ENCODE measurements at regions not wholly inside any gene's neighbourhood (a gene's known extent, or its start where the extent isn't known, plus 50 kb on each side); places are given as distances from the start of the nearest gene placed in this dataset.

DNA sequence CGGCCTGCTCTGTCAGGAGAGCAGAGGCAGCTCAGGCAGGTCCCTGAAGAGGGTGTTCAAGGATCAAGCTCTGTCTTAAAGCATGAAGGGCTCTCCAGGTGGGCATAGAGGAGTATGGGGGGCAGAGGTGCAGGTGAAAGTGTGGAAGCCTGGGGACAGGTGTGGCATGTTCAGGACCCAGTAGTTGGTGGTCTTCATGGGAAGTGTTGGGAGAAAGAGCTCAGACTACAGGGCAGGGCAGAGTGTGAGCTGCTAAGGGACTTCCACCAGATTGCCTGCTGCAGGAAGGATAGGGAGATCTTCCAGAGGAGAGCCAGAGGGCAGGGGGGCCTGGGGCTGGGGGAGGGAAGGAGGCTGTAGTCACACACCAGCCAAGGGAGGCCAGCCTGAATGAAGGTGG, 156.5 kb upstream of the GDF10 start:
- DNase-seq (ENCODE audit: low read depth): no peak

DNA sequence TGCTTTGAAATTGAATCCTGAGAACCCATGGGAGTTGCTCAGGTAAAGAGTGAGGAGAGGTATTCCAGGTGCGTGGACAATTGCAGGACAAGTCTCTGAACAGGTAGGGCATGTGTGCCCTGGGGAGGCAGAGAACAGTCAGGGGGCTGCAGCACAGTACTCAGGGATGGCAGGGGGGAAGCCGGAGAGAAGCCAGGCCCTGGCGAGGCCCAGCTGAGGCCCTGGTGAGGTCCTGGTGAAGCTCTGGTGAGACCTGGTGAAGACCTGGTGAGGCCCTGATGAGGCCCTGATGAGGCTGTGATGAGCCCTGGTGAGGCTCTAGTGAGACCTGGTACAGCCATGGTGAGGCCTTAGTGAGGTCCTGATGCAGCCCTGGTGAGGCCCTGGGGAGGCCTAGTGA, 155.5 kb upstream of the GDF10 start:
- DNase-seq (ENCODE audit: low read depth): no peak

DNA sequence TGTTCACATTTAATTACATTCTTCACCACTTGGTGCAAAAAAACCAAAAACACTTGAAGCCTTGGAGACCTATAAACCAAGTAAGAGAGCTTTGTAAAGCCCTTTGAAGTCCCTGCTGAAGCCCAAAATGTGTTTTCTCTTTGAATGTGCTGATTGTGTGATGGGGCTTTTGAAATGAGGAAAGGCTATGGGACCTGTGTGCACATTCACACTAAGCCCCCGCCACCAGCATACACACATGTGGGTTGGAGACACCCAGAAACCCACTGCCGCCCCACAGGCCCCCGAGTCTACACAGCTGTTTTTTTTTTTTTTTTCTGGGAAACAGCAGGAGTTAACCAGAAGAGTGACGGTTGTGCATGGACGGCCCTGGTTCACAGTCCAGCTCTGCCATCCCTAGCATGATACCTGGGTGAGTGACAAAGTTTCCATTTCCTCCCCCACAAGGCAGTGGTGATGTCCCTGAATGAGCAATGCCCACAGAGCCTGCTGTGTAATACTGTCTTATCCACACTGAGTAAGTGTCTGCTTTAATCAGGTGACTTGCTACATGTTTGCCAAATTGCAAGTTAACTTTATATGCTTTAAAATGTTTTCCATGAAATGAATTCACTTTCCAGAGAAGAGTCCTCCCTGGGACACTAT, 154.6 kb upstream of the GDF10 start:
- no peak for DNase-seq (ENCODE audit: low read depth)

DNA sequence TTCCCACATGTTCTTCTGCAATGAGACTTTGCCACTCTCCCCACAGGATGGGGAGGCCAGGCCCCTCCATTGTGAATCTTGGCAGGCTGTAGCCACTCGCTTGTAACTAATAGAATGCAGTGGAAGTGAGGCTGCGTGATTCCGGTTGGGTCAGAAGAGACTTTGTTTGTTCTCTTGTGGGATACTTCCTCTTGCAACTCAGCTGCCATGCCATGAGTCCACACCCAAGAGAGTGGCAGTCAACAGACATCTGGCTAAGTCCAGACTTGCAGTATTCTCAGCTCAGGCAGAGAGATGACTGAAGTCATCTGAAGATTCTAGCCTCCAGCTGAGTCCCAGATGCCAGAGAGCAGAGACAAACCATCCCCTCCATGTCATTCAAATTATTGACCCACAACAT, 153.4 kb upstream of the GDF10 start:
- no peak for DNase-seq (ENCODE audit: low read depth)

DNA sequence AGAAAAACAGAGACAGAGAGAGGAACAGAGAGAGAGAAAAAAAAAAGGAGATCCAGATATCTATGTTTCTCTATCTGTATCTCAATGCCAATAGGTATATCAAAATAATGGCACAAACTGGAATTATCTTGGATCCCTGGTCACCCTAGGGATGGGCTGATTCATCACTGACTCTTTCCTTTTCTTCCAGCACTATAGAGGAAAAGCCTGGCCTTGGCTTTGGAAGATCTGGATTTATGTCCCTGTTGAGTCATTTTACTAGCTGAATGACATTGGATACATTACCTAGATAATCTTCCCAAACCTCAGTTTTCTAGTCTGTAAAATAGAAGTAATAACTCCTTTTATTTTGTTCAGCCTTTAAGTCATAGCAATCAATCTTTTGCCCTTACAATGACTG, 152.8 kb upstream of the GDF10 start:
- DNase-seq (ENCODE audit: low read depth): no peak

DNA sequence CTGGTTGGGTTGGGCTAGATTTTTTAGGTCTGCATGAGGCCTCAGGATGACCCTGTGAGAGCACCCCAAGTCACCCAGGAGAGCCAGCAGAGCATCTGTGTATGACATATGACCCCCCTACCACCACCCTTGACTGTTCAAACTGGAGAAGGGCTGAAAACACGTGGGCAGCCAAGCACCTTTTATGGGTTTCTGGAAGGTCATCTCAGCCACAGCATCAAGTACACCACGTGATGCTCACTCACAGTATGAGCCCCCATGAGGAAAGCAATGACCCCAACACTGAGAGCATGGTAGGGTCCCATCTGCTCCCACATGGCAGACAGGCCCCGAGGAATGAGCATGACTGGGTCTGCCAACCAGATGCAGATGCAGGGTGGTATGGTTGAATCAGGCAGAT, 149.4 kb upstream of the GDF10 start:
- DNase-seq (ENCODE audit: low read depth): no peak

DNA sequence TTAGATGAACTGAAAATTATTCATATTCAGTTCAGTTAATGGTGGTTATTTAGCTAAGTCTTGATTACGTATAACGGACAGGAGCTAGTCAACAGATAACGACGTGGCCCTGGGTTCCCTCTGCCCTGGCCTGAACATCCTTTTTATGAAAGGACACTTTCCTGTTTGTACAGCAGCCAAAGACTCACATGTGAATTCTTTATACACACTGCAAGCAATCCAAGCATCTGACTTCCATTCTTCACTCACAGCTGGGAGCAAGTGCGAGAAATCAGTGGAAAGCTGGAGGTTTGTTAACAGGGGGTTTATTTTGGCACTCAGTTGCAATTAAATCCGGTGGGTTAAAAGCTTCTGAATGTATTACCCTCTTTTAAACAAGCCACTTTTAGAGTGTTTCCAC, 148.1 kb upstream of the GDF10 start:
- DNase-seq (ENCODE audit: low read depth): no peak

DNA sequence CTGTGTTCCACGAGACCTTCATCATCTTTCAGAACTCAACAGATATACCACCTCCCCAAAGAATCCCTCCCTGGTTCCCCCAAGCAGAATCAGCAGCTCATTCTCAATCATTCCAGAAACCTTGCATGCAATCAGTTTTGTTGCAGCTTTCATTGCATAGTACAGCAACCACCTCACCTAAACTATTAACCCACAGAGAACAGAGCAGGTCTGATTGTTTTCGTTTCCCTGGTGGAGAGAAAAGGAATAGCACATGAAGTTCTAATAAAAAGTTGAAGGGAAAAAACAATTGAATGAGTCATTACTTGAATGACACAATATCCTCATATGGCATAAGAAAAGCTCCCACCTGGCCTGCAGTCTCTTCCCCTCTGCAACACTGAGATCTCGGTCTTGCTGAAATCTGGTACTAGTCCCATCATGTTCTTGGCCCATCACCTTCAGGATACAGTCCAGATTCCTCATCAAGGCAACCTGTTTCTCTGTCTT, 147.1 kb upstream of the GDF10 start:
- DNase-seq (ENCODE audit: low read depth): no peak

DNA sequence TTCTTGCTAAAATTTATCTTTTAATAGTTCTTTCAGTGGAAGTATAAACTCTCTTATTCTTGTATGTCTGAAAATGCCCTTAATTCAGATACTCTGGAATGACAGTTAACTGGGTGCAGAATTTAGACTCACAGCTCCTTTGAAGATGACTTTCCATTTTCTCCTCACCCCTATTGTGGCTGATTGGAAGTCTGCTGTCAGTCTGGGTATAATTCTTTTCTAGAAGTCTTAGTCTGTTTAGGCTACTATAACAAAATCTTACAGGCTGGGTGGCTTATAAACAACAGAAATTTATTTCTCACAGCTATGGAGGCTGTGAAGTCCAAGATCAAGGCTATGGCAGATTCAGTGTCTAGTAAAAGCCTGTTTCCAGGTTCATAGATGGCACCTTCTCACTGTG, 145.2 kb upstream of the GDF10 start:
- no peak for DNase-seq (ENCODE audit: low read depth)

DNA sequence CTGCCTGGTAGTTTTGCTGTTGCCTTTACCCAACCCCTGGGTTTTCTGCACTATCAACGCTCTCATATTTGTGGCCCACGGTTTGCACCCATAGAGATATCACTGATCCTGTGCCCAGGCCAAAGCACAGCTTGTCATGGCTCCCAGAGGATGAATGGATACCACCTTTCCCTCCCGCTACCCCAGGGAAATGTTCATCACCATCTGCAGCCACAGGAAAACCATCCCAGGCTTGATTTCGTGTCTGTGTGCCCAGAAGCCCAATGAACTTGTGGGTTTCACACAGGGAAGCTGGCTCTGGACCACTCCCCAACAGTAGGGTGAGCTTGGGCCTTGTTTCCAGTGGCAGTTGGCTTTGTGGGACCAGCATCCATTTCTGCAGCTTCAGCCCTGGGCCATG, 143.1 kb upstream of the GDF10 start:
- DNase-seq (ENCODE audit: low read depth): no peak

DNA sequence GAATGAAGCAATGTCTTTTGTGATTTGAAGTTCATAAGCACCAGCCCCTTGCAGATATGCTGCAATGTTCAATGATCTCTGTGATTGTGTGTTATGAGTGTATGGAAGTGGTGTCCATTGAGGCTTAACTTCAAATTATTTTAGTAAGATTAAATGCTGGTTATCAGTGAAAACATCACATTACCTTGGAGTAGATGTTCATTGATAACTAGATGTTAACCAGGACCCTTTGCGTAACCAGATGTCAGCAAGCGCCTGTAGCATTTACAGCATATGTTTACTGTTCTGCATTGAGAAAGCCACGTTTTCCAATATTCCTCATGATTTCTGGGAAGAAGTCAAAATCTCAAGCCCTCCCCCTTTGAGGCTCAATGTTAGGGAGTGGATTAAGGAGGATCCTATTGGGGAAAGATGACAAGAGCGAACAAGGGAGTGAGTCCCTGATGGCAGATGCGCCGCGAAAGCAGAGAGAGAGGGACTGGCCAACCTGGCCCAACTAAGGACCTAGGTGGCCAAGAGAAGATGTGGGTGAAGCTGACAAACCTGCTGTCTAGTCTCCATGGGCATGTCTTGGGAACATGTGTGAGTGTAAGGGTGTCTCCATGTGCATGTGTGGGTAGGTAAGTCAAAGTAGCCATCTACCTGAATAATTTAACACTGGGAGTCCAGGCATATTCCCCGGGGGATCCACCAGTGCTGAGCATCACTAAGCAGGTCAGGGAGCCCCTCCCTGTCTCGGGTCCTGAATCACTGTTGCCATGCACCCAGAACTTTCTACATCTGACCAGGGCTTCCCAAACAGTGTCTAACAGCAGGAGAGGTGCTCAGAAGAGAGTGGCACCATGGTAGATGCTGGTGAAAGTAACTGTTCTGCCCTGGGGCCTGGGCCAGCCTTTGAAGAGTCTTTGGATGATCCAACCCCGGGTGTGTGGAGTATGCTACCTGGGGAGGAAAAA, 141.6 kb upstream of the GDF10 start:
- DNase-seq (ENCODE audit: low read depth): no peak

DNA sequence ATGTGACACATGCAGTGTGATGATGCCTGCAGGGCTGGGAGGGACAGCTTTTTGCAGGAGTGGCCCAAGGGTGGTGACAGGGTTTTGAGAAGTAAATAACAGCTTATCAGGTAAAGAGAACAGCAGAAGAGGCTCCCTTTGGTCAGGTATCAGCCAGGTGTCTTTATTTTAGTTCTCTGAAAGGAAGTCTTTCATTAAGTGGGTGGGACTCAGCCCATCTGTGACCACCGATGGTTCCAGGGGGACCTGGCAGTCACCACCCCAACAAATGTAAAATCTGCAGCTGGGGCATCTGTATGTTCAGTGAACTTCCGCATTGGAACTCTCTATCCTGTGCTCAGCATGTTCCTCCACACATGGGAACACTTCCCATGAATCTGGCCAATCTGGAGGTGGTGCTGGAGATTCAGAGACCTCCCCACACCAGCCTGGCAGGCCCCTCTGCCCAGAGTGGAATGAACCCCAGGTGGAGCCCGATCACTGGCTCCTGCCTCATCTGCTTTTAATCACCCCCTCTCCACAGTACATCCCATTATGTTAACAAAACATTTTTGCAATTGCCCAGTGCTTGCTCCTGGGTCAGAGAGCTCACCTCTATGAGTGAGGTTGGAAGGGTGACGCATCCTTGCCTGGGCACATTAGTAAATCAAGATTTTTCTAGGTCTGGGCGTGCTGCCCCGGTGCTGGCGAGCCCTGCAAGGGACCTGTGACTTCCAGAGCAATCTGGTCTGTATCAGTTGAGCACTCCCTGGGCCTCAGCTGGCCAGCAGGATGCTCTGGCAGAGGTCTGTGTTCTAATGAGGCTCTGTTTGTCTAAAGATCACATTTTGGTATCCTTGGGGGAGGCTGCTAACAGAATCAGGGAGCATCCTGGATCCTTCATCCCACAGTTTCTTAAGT, 140.4 kb upstream of the GDF10 start:
- no peak for DNase-seq (ENCODE audit: low read depth)

DNA sequence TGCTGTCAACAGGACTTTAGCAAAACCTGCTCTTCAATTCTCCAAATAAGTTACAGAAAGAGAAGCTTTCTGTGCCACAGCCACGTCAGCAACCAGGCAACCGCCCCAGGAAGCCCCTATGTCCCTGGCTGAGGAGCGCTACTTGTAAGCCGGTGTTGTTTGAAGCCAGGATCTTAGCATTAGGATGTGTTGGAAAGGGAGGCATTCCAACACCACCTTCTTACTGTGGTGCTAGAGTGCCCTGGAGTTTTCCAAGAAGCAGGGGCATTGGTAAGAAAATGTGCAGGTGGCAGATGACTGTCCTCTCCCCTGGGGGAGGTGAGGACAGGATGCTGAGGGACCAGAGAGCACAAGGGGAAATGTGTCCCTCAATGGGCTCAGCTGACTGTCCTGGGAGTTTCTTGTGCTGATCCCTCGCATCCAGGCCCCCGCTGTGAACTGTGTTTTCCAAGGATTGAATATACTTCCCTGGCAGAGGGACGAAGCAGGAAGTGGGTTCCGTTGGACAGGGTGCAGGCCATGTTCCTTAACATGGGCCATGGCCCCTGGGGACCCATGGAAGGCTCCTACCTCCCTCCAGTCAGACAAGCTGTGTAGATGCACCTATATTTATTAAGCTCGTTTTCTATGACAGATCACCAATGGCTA, 139.6 kb upstream of the GDF10 start:
- DNase-seq (ENCODE audit: low read depth): no peak

DNA sequence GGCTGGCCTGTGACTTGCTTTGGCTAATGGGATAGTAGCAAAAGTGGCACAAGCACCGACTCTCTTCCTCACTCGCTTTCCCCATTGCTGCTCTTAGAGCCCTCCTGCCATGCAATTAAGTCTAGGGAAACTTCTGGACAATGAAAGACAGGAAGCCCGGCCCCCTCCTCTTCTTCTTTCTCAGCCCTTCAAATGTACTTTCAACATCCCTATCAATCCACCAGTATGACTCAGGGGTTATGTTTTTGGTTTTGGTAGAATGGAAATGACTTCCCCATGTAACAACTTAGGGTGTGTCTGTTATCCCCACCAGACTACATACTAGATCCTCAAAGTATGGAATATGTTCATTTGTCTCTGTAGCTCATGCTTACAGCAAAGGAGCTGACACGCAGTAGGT, 139.0 kb upstream of the GDF10 start:
- DNase-seq (ENCODE audit: low read depth): no peak

DNA sequence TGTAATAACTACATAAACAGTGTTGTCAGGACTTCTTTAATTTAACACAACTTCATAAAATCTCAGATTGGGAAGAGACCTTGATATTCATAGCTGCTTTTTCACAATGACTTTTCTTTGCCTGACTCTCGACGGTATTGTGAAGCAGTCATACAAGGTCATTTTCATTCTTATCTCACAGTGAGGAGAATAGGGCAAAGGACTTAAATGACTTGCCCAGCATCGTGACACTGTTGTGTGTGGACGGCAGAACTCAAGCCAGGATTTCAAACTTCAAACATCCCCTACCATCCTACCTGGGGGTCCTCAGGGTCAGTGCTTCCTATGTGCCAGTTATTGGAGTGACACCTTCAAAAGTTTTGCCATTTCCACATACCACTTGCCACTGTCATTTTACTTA, 138.5 kb upstream of the GDF10 start:
- no peak for DNase-seq (ENCODE audit: low read depth)

DNA sequence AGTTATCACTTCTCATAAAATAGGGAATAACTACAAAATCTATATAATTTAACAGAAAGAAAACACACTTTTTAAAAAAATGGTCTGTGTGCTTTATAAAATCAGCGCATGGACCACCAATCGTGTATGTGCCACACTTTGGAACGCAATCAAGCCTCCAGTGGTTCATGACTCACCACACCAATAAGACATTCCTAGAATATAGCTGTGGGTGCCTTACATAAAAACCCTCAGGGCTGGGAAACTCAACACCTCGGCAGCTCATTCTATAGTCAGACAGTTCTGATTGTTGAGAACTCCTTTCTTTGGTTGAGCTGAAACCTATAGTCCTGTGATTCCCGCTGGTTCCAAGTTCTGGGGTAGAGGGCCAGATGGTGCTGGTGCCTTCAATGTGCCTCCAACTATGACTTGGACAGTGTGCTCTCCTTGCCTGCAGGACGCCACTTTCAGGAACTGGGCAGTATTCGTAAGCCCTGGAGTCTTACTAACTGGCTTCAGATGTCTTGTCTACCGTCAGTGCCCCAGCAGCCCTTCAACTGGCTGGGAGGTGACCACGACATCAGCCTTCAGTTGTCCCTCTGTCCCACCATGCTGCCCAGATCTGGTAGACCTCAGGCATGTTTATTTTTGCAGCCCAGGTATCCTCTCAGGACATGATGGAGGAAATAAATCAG, 135.7 kb upstream of the GDF10 start:
- DNase-seq (ENCODE audit: low read depth): no peak

DNA sequence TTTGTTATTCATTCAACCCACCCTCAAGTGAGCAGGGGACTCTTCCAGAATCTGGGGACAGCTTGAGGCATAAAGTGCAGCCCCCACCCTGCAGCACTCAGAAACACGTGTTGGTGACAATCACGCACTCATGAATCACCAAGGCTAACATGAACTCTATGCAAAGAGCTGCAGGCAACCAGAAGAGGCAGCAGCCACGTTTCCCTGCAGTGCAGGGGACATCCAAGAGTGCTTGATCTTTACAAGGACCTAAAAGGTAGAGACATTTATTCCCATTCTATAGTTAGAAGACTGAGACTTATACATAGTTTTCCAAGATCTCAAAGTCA, 135.2 kb upstream of the GDF10 start:
- no peak for DNase-seq (ENCODE audit: low read depth)

DNA sequence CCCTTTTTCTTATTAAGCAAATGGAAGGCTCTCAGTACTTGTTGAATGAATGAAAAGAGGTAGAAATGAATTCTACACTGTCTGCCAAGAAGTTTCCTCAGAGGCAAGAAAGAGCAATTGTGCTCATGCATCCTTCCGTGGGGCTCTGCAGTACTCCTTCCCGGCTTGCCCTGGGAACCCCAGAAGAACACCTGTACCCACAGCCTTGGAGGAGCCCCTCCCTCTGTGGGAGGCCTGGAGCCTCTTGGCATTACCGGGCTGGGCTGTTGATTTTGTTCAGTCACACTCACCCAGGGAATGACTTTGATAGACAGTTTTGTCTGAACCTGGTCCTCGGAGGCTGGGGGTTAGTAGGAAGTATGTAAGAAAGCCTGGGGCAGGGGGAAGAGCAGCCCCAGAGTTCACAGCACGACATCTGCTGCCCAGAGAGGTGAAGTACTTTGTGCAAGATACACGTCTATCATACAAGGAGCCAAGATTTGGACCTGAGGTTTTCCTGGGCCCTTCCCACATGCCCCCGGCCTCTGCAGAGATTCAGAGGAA, 134.8 kb upstream of the GDF10 start:
- DNase-seq (ENCODE audit: low read depth): no peak

DNA sequence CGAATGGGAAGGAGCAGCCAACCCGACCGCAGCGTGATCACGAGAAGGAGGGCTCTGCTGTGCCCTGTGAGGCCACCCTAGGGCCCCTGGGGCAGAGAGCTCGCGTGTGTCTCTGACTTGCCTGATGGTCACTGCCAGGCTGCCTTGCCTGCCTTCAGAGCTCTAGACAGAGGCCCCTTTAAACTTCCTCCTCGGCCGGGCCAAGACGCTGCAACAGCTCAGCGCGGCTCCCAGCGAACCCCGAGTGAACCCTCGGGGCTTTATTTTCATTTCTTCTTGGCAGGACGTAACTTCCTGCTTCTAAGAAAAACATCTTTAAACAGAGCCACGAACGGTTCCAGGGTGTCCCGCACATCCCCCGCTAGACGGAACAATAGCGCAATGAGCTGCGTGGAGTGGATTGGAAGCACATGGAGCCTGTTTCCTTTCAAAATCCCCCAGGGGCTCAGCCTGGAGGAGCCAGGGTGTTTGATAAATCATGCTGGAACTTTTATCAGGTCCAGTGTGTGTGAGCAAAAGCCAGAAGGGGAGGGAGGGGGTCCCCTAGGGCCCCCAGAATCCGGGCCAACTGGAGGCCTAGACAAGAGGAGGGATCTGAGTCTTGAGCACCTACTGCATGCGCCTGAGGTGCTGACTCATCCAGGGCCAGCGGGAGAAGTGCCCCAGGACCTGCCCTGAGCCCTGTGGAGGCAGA, 134.1 kb upstream of the GDF10 start:
- DNase-seq (ENCODE audit: low read depth): peak; percentile 22

DNA sequence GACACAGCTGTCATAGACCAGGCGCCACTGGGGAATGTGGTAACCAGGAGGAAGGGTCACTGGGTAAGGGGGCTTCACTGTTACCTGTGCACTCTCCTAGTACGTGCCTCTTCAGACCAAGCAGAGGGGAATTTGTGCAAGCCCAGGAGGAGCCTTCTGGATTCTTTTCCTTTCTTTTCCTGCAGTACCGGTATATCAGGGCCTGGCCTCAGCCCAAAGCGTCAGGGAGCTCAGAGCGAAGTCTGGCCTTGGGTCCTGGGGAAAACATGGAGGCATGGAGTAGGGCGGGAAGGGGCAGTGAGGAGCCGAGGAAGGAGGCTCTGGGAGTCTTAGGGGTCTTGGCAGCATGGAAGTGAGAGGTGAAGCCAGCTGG, 133.6 kb upstream of the GDF10 start:
- DNase-seq (ENCODE audit: low read depth): no peak
